Mesenchymal stem cell (in vitro differentiated cells and primary cell): ENCODE measurements at regions not wholly inside any gene's neighbourhood (a gene's known extent, or its start where the extent isn't known, plus 50 kb on each side); places are given as distances from the start of the nearest gene placed in this dataset.

ENCODE experiments used
- DNase-seq: peaks from one replicate; pipeline ENCODE4 v3.0.0-alpha.2; 2013
- H2AFZ ChIP-seq: one replicate; pipeline ENCODE4 v1.6.1; 2013; ENCODE audit warnings: low read depth, mild to moderate bottlenecking, control low read depth, inconsistent platforms, low read length, moderate library complexity
- H2AK5ac ChIP-seq: 2 replicates; pipeline ENCODE4 v1.6.1; 2013; ENCODE audit warnings: low read length, moderate library complexity, mild to moderate bottlenecking, inconsistent platforms; ENCODE audit not compliant: severe bottlenecking
- H2BK120ac ChIP-seq: one replicate; pipeline ENCODE4 v1.6.1; 2013; ENCODE audit warnings: low read depth, mild to moderate bottlenecking, inconsistent platforms, low read length, moderate library complexity
- H2BK12ac ChIP-seq, 2 experiments: one replicate each; pipeline ENCODE4 v1.6.1; 2013; ENCODE audit warnings: inconsistent platforms in 2 of 2, low read length in 2 of 2, mild to moderate bottlenecking in 2 of 2, moderate library complexity in 2 of 2, control low read depth in 1 of 2
- H2BK15ac ChIP-seq: one replicate; pipeline ENCODE4 v1.6.1; 2013; ENCODE audit warnings: mild to moderate bottlenecking, low read depth, inconsistent platforms; ENCODE audit not compliant: poor library complexity, severe bottlenecking
- H2BK5ac ChIP-seq: 2 replicates; pipeline ENCODE4 v1.6.1; 2013; ENCODE audit warnings: low read depth, mild to moderate bottlenecking, low read length, control low read depth, inconsistent platforms; ENCODE audit not compliant: poor library complexity, severe bottlenecking
- H3K14ac ChIP-seq, 2 experiments: one replicate each; pipeline ENCODE4 v1.6.1; 2013; ENCODE audit warnings: inconsistent platforms in 2 of 2, low read length in 2 of 2, control low read depth in 1 of 2, mild to moderate bottlenecking in 1 of 2, moderate library complexity in 1 of 2
- H3K18ac ChIP-seq, 2 experiments: one replicate each; pipeline ENCODE4 v1.6.1; 2013; ENCODE audit warnings: inconsistent platforms in 2 of 2, low read length in 2 of 2, control low read depth in 1 of 2, low read depth in 1 of 2, mild to moderate bottlenecking in 1 of 2
- H3K23ac ChIP-seq, 2 experiments: one replicate each; pipeline ENCODE4 v1.6.1; 2013; ENCODE audit warnings: inconsistent platforms in 2 of 2, low read length in 2 of 2, mild to moderate bottlenecking in 2 of 2, moderate library complexity in 2 of 2, control low read depth in 1 of 2
- H3K27ac ChIP-seq: 2 replicates; pipeline ENCODE4 v1.5.1; 2013; ENCODE audit warnings: mild to moderate bottlenecking, moderate library complexity, low read length, control low read depth, inconsistent platforms; ENCODE audit not compliant: poor library complexity, severe bottlenecking
- H3K27me3 ChIP-seq, 2 experiments: 2 replicates each; pipeline versions ENCODE4 v1.6.1 to v1.7.0; 2013; ENCODE audit warnings: low read length in 2 of 2, mild to moderate bottlenecking in 2 of 2, moderate library complexity in 2 of 2, control low read depth in 1 of 2, inconsistent platforms in 1 of 2; ENCODE audit not compliant: control insufficient read depth in 1 of 2, insufficient read depth in 1 of 2
- H3K36me3 ChIP-seq, 2 experiments: 2 replicates each; pipeline versions ENCODE4 v1.6.1 to v1.7.0; 2013; ENCODE audit warnings: low read length in 2 of 2, control low read depth in 1 of 2, inconsistent platforms in 1 of 2, low read depth in 1 of 2, mild to moderate bottlenecking in 1 of 2; ENCODE audit not compliant: insufficient read depth in 2 of 2, control insufficient read depth in 1 of 2
- H3K4ac ChIP-seq, 2 experiments: one replicate each; pipeline ENCODE4 v1.6.1; 2013; ENCODE audit warnings: inconsistent platforms in 2 of 2, low read length in 2 of 2, mild to moderate bottlenecking in 2 of 2, moderate library complexity in 2 of 2, control low read depth in 1 of 2, low read depth in 1 of 2
- H3K4me1 ChIP-seq: 2 replicates; pipeline ENCODE4 v1.6.1; 2013; ENCODE audit warnings: low read depth, low read length, control low read depth; ENCODE audit not compliant: control insufficient read depth, insufficient read depth
- H3K4me2 ChIP-seq: 2 replicates; pipeline ENCODE4 v1.6.1; 2013; ENCODE audit warnings: low read length, mild to moderate bottlenecking, inconsistent platforms; ENCODE audit not compliant: poor library complexity, severe bottlenecking
- H3K4me3 ChIP-seq, 2 experiments: 2 replicates each; pipeline versions ENCODE4 v1.5.1 to v1.7.0; 2013; ENCODE audit warnings: low read length in 2 of 2, mild to moderate bottlenecking in 2 of 2, control low read depth in 1 of 2, low read depth in 1 of 2; ENCODE audit not compliant: insufficient read depth in 1 of 2
- H3K79me1 ChIP-seq: replicated peaks from 2 replicates; pipeline ENCODE4 v1.6.1; 2013; ENCODE audit warnings: mild to moderate bottlenecking, control low read depth, low read length, inconsistent platforms; ENCODE audit not compliant: poor library complexity, severe bottlenecking
- H3K9ac ChIP-seq: 2 replicates; pipeline ENCODE4 v1.7.0; 2013; ENCODE audit warnings: mild to moderate bottlenecking, low read length, moderate library complexity
- H3K9me3 ChIP-seq: 2 replicates; pipeline ENCODE4 v1.7.0; 2013; ENCODE audit warnings: mild to moderate bottlenecking, low read length; ENCODE audit not compliant: control insufficient read depth
- H4K8ac ChIP-seq: one replicate; pipeline ENCODE4 v1.6.1; 2013; ENCODE audit warnings: inconsistent platforms, mild to moderate bottlenecking, low read length, moderate library complexity
- H4K91ac ChIP-seq: one replicate; pipeline ENCODE4 v1.6.1; 2013; ENCODE audit warnings: mild to moderate bottlenecking, low read length, inconsistent platforms
- WGBS: methylation state at CpG from one replicate; pipeline ENCODE4 v1.1.7; 2013; ENCODE audit warnings: mixed read lengths; 5-methylcytosine and 5-hydroxymethylcytosine counted together

DNA sequence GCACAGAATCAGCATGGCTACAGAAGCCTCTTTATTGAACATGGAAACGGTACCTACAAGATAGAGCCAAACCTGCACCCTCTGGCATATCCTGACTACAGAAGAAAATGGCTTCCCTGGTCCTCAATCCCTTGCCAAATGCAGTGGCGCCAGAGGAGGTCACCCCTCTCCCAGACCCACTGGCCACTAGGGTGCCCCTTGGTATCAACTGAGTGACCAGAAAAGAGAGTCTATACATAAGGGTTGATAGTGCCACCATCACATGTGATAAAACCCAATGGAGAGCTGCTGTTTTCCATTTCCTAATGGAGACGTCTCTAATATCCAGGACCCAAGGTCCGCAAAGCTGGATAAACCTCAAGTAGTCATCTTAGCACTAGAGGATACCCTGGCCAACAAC is 52.7 kb upstream of the ALK start:
- Histone ChIP-seq H3K9ac (no peak overlapping the region), H4K8ac (no peak overlapping the region), H3K79me1 (no peaks in the 10 kb centered on the region), H2AFZ (no peak overlapping the region), H3K14ac (no peak overlapping the region), H2BK12ac (no peak overlapping the region), H2AK5ac (no peak overlapping the region), H3K9me3 (no peaks in the 10 kb centered on the region), H3K23ac (no peak overlapping the region), H2BK15ac (no peak overlapping the region), H3K27me3 (peaks cover 0 to 66% of the 10 kb centered on the region in 2 experiments), H2BK120ac (no peak overlapping the region), H3K4me2 (no peak overlapping the region), H3K4ac (no peak overlapping the region), H3K4me3 (no peak overlapping the region), H3K18ac (no peak overlapping the region), H3K4me1 (no peaks in the 10 kb centered on the region), H3K36me3 (no peaks in the 10 kb centered on the region), H3K27ac (no peak overlapping the region), H4K91ac (no peak overlapping the region), H2BK5ac (no peak overlapping the region)
- no peak for DNase-seq
- 72% methylated on average over 3 of the region's 4 CpGs for WGBS

DNA sequence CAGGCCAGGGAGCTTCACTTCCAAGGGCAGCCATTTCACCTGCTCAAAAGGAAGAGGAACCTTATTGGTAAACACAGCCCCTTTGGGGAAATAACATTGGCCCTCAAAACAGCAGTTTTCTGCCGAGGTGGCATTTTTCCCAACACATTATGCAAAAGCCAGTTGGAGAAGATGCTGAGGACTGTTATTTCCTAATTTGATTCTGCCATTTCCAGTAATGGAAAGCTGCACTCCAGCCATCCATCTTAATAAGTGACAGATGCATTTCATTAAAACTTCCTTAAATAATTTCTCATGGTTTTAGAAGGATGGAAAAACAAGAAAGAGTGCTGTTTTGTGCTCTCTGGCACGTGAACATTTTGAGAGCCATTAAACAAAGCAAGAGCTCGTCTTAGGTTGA is 55.9 kb upstream of the ALK start:
- H3K18ac ChIP-seq, result no peak overlapping the region
- no peak overlapping the region for H4K8ac ChIP-seq
- DNase-seq, result no peak
- no peak overlapping the region for H2AFZ ChIP-seq
- H3K79me1 ChIP-seq, result no peaks in the 10 kb centered on the region
- H3K4ac ChIP-seq, result no peak overlapping the region
- H2BK15ac ChIP-seq, result no peak overlapping the region
- H3K23ac ChIP-seq, result no peak overlapping the region
- H3K9ac ChIP-seq, result no peak overlapping the region
- no peak overlapping the region for H2BK120ac ChIP-seq
- no peak overlapping the region for H2BK5ac ChIP-seq
- peaks cover 0 to 67% of the 10 kb centered on the region in 2 experiments for H3K27me3 ChIP-seq
- H3K4me1 ChIP-seq, result no peaks in the 10 kb centered on the region
- no peak overlapping the region for H2BK12ac ChIP-seq
- H4K91ac ChIP-seq, result no peak overlapping the region
- H3K9me3 ChIP-seq, result no peaks in the 10 kb centered on the region
- H3K27ac ChIP-seq, result no peak overlapping the region
- WGBS, result 49% methylated on average over 2 of the region's 3 CpGs
- no peak overlapping the region for H3K4me3 ChIP-seq
- no peaks in the 10 kb centered on the region for H3K36me3 ChIP-seq
- H3K14ac ChIP-seq, result no peak overlapping the region
- no peak overlapping the region for H2AK5ac ChIP-seq
- no peak overlapping the region for H3K4me2 ChIP-seq

DNA sequence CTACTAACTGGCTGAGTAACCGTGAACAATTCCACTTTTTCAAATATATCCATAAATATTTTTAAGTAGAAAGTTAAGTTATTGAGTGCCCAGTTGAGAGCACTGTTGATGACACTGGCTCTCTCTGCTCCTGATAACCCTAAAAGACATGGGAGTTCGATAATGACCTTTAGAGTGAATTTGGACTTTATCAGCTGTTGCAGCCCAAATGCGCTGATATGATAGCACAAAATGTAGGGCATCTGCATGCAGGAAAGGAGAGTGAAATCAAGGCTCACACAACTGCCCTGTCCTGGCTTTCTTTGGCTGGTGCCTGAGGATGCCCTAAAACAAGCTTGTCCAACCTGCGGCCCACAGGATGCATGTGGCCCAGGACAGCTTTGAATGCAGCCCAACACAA is 60.0 kb upstream of the ALK start:
- no peaks in the 10 kb centered on the region for H3K4me1 ChIP-seq
- no peak overlapping the region for H3K9ac ChIP-seq
- H3K18ac ChIP-seq, result no peak overlapping the region
- peaks cover 0 to 69% of the 10 kb centered on the region in 2 experiments for H3K27me3 ChIP-seq
- H3K23ac ChIP-seq, result no peak overlapping the region
- H3K14ac ChIP-seq, result no peak overlapping the region
- no peak overlapping the region for H2BK15ac ChIP-seq
- H3K36me3 ChIP-seq, result no peaks in the 10 kb centered on the region
- H2BK5ac ChIP-seq, result no peak overlapping the region
- no peaks in the 10 kb centered on the region for H3K79me1 ChIP-seq
- no peak overlapping the region for H3K4me3 ChIP-seq
- no peak for DNase-seq
- no peak overlapping the region for H4K8ac ChIP-seq
- H3K27ac ChIP-seq, result no peak overlapping the region
- no peak overlapping the region for H4K91ac ChIP-seq
- H3K9me3 ChIP-seq, result no peaks in the 10 kb centered on the region
- no peak overlapping the region for H3K4me2 ChIP-seq
- no peak overlapping the region for H2AFZ ChIP-seq
- 75% methylated on average over 2 of the region's 4 CpGs for WGBS
- no peak overlapping the region for H3K4ac ChIP-seq
- no peak overlapping the region for H2BK12ac ChIP-seq
- H2BK120ac ChIP-seq, result no peak overlapping the region
- H2AK5ac ChIP-seq, result no peak overlapping the region

DNA sequence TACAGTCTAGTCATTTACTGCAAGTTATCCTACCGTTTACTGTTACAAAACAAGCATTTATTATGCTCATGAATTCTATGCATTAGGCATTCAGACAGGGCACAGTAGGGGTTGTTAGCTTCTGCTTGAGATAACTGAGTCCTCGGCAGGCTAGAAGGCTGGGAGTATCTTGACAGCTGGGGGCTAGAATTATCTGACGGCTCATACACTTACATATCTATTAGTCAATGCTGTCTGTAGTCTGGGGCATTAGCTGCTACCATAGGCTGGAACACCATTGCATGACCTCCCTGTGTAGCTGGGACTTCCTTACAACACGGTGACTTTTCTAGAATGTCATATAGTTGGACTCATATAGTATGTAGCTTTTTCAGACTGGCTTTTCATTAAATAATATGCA is 61.9 kb upstream of the ALK start:
- no peak overlapping the region for H2BK15ac ChIP-seq
- no peak overlapping the region for H2BK12ac ChIP-seq
- H3K4me1 ChIP-seq, result no peaks in the 10 kb centered on the region
- H3K27me3 ChIP-seq, result peaks cover 0 to 80% of the 10 kb centered on the region in 2 experiments
- H3K14ac ChIP-seq, result no peak overlapping the region
- WGBS, result no CpG with 5 or more reads among the region's 4 CpGs
- H3K9ac ChIP-seq, result no peak overlapping the region
- H2AFZ ChIP-seq, result no peak overlapping the region
- no peak overlapping the region for H4K91ac ChIP-seq
- H2AK5ac ChIP-seq, result no peak overlapping the region
- no peaks in the 10 kb centered on the region for H3K36me3 ChIP-seq
- H3K79me1 ChIP-seq, result no peaks in the 10 kb centered on the region
- no peak overlapping the region for H3K23ac ChIP-seq
- H3K4me2 ChIP-seq, result no peak overlapping the region
- H3K18ac ChIP-seq, result no peak overlapping the region
- H3K4me3 ChIP-seq, result no peak overlapping the region
- H4K8ac ChIP-seq, result no peak overlapping the region
- DNase-seq, result no peak
- no peak overlapping the region for H2BK120ac ChIP-seq
- no peak overlapping the region for H3K4ac ChIP-seq
- H2BK5ac ChIP-seq, result no peak overlapping the region
- H3K9me3 ChIP-seq, result no peaks in the 10 kb centered on the region
- H3K27ac ChIP-seq, result no peak overlapping the region
